ENCODE measurements at regions not wholly inside any gene's neighbourhood (a gene's known extent, or its start where the extent isn't known, plus 50 kb on each side); places are given as distances from the start of the nearest gene placed in this dataset.

- Histone ChIP-seq H3K4me3 (ENCODE audit: low read length) (no peak overlapping the region), H3K9ac (ENCODE audit: low read depth, low read length) (no peak overlapping the region), H3K9me3 (replicated peaks; ENCODE audit: low read length) (no peaks in the 10 kb centered on the region), H3K36me3 (ENCODE audit: insufficient read depth, low read length) (no peaks in the 10 kb centered on the region), H3K4me2 (ENCODE audit: low read length) (no peak overlapping the region), H3K4me1 (ENCODE audit: control insufficient read depth, insufficient read depth, low read length) (no peaks in the 10 kb centered on the region), H3K27me3 (ENCODE audit: control insufficient read depth, insufficient read depth, low read length) (no peaks in the 10 kb centered on the region)
Measured at GRCh38 chr12:114790276-114790675, 106.3 kb upstream of the TBX3 start.

GRCh38 chr12:114789821-114790220, 105.8 kb upstream of the TBX3 start:
- H3K27me3 ChIP-seq (ENCODE audit: control insufficient read depth, insufficient read depth, low read length), result no peaks in the 10 kb centered on the region
- no peak overlapping the region for H3K4me2 ChIP-seq (ENCODE audit: low read length)
- H3K9me3 ChIP-seq (replicated peaks; ENCODE audit: low read length), result no peaks in the 10 kb centered on the region
- H3K36me3 ChIP-seq (ENCODE audit: insufficient read depth, low read length), result no peaks in the 10 kb centered on the region
- no peak overlapping the region for H3K9ac ChIP-seq (ENCODE audit: low read depth, low read length)
- no peaks in the 10 kb centered on the region for H3K4me1 ChIP-seq (ENCODE audit: control insufficient read depth, insufficient read depth, low read length)
- no peak overlapping the region for H3K4me3 ChIP-seq (ENCODE audit: low read length)

- Histone ChIP-seq H3K4me3 (ENCODE audit: low read length) (no peak overlapping the region), H3K4me1 (ENCODE audit: control insufficient read depth, insufficient read depth, low read length) (peaks cover 4% of the 10 kb centered on the region)
Measured at GRCh38 chr12:114789276-114789675, 105.3 kb upstream of the TBX3 start.

GRCh38 chr12:114784526-114784925, 100.6 kb upstream of the TBX3 start:
- H3K9me3 ChIP-seq (replicated peaks; ENCODE audit: low read length), result no peaks in the 10 kb centered on the region
- no peak overlapping the region for H3K4me3 ChIP-seq (ENCODE audit: low read length)
- peaks cover 5% of the 10 kb centered on the region for H3K4me1 ChIP-seq (ENCODE audit: control insufficient read depth, insufficient read depth, low read length)
- no peaks in the 10 kb centered on the region for H3K36me3 ChIP-seq (ENCODE audit: insufficient read depth, low read length)
- H3K4me2 ChIP-seq (ENCODE audit: low read length), result no peak overlapping the region
- H3K27me3 ChIP-seq (ENCODE audit: control insufficient read depth, insufficient read depth, low read length), result peaks cover under 1% of the 10 kb centered on the region
- no peak overlapping the region for H3K9ac ChIP-seq (ENCODE audit: low read depth, low read length)

More at GRCh38 chr12:114789276-114789675, 105.3 kb upstream of the TBX3 start:
- Histone ChIP-seq H3K9me3 (replicated peaks; ENCODE audit: low read length) (no peaks in the 10 kb centered on the region), H3K36me3 (ENCODE audit: insufficient read depth, low read length) (no peaks in the 10 kb centered on the region), H3K9ac (ENCODE audit: low read depth, low read length) (no peak overlapping the region), H3K4me2 (ENCODE audit: low read length) (no peak overlapping the region), H3K27me3 (ENCODE audit: control insufficient read depth, insufficient read depth, low read length) (no peaks in the 10 kb centered on the region)

- no peak overlapping the region for H3K9ac ChIP-seq (ENCODE audit: low read depth, low read length)
Measured at GRCh38 chr12:114783089-114783618, 99.2 kb upstream of the TBX3 start.

GRCh38 chr12:114780746-114781399, 96.9 kb upstream of the TBX3 start:
- H3K4me3 ChIP-seq (ENCODE audit: low read length), result no peak overlapping the region
- H3K4me1 ChIP-seq (ENCODE audit: control insufficient read depth, insufficient read depth, low read length), result peaks cover 5% of the 10 kb centered on the region
- H3K36me3 ChIP-seq (ENCODE audit: insufficient read depth, low read length), result no peaks in the 10 kb centered on the region
- H3K4me2 ChIP-seq (ENCODE audit: low read length), result no peak overlapping the region
- no peak overlapping the region for H3K9ac ChIP-seq (ENCODE audit: low read depth, low read length)
- H3K9me3 ChIP-seq (replicated peaks; ENCODE audit: low read length), result no peaks in the 10 kb centered on the region
- peaks cover 4% of the 10 kb centered on the region for H3K27me3 ChIP-seq (ENCODE audit: control insufficient read depth, insufficient read depth, low read length)

More at GRCh38 chr12:114783089-114783618, 99.2 kb upstream of the TBX3 start:
- Histone ChIP-seq H3K9me3 (replicated peaks; ENCODE audit: low read length) (no peaks in the 10 kb centered on the region), H3K4me1 (ENCODE audit: control insufficient read depth, insufficient read depth, low read length) (peaks cover 5% of the 10 kb centered on the region), H3K27me3 (ENCODE audit: control insufficient read depth, insufficient read depth, low read length) (peaks cover 4% of the 10 kb centered on the region), H3K4me2 (ENCODE audit: low read length) (no peak overlapping the region), H3K36me3 (ENCODE audit: insufficient read depth, low read length) (no peaks in the 10 kb centered on the region), H3K4me3 (ENCODE audit: low read length) (no peak overlapping the region)

- Histone ChIP-seq H3K4me2 (ENCODE audit: low read length) (no peak overlapping the region), H3K4me1 (ENCODE audit: control insufficient read depth, insufficient read depth, low read length) (peaks cover 5% of the 10 kb centered on the region), H3K9me3 (replicated peaks; ENCODE audit: low read length) (no peaks in the 10 kb centered on the region), H3K9ac (ENCODE audit: low read depth, low read length) (no peak overlapping the region), H3K27me3 (ENCODE audit: control insufficient read depth, insufficient read depth, low read length) (peaks cover 4% of the 10 kb centered on the region), H3K36me3 (ENCODE audit: insufficient read depth, low read length) (no peaks in the 10 kb centered on the region), H3K4me3 (ENCODE audit: low read length) (no peak overlapping the region)
Measured at GRCh38 chr12:114779647-114780046, 95.7 kb upstream of the TBX3 start.

GRCh38 chr12:114779186-114779585, 95.2 kb upstream of the TBX3 start:
- peaks cover under 1% of the 10 kb centered on the region for H3K4me1 ChIP-seq (ENCODE audit: control insufficient read depth, insufficient read depth, low read length)
- no peak overlapping the region for H3K9ac ChIP-seq (ENCODE audit: low read depth, low read length)
- no peak overlapping the region for H3K4me3 ChIP-seq (ENCODE audit: low read length)
- H3K36me3 ChIP-seq (ENCODE audit: insufficient read depth, low read length), result no peaks in the 10 kb centered on the region
- H3K9me3 ChIP-seq (replicated peaks; ENCODE audit: low read length), result no peaks in the 10 kb centered on the region
- H3K4me2 ChIP-seq (ENCODE audit: low read length), result no peak overlapping the region
- peaks cover 4% of the 10 kb centered on the region for H3K27me3 ChIP-seq (ENCODE audit: control insufficient read depth, insufficient read depth, low read length)

GRCh38 chr12:114776731-114777442, 92.9 kb upstream of the TBX3 start:
- no peak overlapping the region for H3K4me3 ChIP-seq (ENCODE audit: low read length)
- no peaks in the 10 kb centered on the region for H3K9me3 ChIP-seq (replicated peaks; ENCODE audit: low read length)
- peaks cover 4% of the 10 kb centered on the region for H3K27me3 ChIP-seq (ENCODE audit: control insufficient read depth, insufficient read depth, low read length)
- no peaks in the 10 kb centered on the region for H3K4me1 ChIP-seq (ENCODE audit: control insufficient read depth, insufficient read depth, low read length)
- no peak overlapping the region for H3K9ac ChIP-seq (ENCODE audit: low read depth, low read length)
- no peak overlapping the region for H3K4me2 ChIP-seq (ENCODE audit: low read length)
- H3K36me3 ChIP-seq (ENCODE audit: insufficient read depth, low read length), result no peaks in the 10 kb centered on the region

GRCh38 chr12:114774699-114775098, 90.7 kb upstream of the TBX3 start:
- H3K9me3 ChIP-seq (replicated peaks; ENCODE audit: low read length), result no peaks in the 10 kb centered on the region
- peaks cover 4% of the 10 kb centered on the region for H3K27me3 ChIP-seq (ENCODE audit: control insufficient read depth, insufficient read depth, low read length)
- H3K4me1 ChIP-seq (ENCODE audit: control insufficient read depth, insufficient read depth, low read length), result no peaks in the 10 kb centered on the region
- H3K9ac ChIP-seq (ENCODE audit: low read depth, low read length), result no peak overlapping the region
- no peak overlapping the region for H3K4me3 ChIP-seq (ENCODE audit: low read length)
- H3K36me3 ChIP-seq (ENCODE audit: insufficient read depth, low read length), result no peaks in the 10 kb centered on the region
- H3K4me2 ChIP-seq (ENCODE audit: low read length), result no peak overlapping the region

GRCh38 chr12:114774197-114774596, 90.2 kb upstream of the TBX3 start:
- no peak overlapping the region for H3K9ac ChIP-seq (ENCODE audit: low read depth, low read length)
- peaks cover under 1% of the 10 kb centered on the region for H3K27me3 ChIP-seq (ENCODE audit: control insufficient read depth, insufficient read depth, low read length)
- H3K36me3 ChIP-seq (ENCODE audit: insufficient read depth, low read length), result no peaks in the 10 kb centered on the region
- no peak overlapping the region for H3K4me3 ChIP-seq (ENCODE audit: low read length)
- H3K9me3 ChIP-seq (replicated peaks; ENCODE audit: low read length), result no peaks in the 10 kb centered on the region
- H3K4me1 ChIP-seq (ENCODE audit: control insufficient read depth, insufficient read depth, low read length), result no peaks in the 10 kb centered on the region
- no peak overlapping the region for H3K4me2 ChIP-seq (ENCODE audit: low read length)

Measured in skeletal muscle satellite cell (primary cell).